Loucy (cell line): ENCODE measurements at regions not wholly inside any gene's neighbourhood (a gene's known extent, or its start where the extent isn't known, plus 50 kb on each side); places are given as distances from the start of the nearest gene placed in this dataset.

Experiments used
- EZH2phosphoT487 ChIP-seq: fragments of 200-600 bp; IDR thresholded peaks from 2 replicates; pipeline ENCODE4 v1.6.1; 2018; ENCODE audit warnings: antibody characterized with exemption, mild to moderate bottlenecking, moderate library complexity, borderline replicate concordance
- TF ChIP-seq, protein P1 (sequence below): fragments of 200-600 bp; sonication (generic); conservative IDR thresholded peaks from 2 replicates; pipeline ENCODE4 v1.5.1; 2014; ENCODE audit warnings: mild to moderate bottlenecking, antibody characterized with exemption, low read length

DNA sequence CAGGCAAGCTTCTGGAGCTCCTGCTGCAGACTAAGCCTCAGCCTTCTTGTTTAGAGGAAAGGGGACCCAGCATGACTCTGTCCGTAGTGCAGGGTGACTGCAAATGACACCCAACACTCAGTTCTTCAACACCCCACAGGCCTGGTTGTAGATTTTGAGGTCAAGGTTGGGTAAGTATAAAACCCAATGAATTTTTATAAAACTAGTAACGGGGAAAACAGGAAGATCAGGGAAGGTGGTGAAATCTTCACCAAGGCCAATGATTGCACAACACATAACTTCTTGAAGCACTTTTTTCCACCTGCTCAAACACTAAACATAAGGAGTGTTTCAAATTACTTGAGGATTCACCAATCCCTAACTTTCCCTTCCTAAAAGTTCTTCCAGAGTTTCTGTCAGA, 89.4 kb upstream of the JAK1 start:
- TF ChIP-seq, protein P1, sequence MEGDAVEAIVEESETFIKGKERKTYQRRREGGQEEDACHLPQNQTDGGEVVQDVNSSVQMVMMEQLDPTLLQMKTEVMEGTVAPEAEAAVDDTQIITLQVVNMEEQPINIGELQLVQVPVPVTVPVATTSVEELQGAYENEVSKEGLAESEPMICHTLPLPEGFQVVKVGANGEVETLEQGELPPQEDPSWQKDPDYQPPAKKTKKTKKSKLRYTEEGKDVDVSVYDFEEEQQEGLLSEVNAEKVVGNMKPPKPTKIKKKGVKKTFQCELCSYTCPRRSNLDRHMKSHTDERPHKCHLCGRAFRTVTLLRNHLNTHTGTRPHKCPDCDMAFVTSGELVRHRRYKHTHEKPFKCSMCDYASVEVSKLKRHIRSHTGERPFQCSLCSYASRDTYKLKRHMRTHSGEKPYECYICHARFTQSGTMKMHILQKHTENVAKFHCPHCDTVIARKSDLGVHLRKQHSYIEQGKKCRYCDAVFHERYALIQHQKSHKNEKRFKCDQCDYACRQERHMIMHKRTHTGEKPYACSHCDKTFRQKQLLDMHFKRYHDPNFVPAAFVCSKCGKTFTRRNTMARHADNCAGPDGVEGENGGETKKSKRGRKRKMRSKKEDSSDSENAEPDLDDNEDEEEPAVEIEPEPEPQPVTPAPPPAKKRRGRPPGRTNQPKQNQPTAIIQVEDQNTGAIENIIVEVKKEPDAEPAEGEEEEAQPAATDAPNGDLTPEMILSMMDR = no peak
- TF ChIP-seq EZH2phosphoT487 = no peak
